ENCODE measurements at regions not wholly inside any gene's neighbourhood (a gene's known extent, or its start where the extent isn't known, plus 50 kb on each side); places are given as distances from the start of the nearest gene placed in this dataset.

DNA sequence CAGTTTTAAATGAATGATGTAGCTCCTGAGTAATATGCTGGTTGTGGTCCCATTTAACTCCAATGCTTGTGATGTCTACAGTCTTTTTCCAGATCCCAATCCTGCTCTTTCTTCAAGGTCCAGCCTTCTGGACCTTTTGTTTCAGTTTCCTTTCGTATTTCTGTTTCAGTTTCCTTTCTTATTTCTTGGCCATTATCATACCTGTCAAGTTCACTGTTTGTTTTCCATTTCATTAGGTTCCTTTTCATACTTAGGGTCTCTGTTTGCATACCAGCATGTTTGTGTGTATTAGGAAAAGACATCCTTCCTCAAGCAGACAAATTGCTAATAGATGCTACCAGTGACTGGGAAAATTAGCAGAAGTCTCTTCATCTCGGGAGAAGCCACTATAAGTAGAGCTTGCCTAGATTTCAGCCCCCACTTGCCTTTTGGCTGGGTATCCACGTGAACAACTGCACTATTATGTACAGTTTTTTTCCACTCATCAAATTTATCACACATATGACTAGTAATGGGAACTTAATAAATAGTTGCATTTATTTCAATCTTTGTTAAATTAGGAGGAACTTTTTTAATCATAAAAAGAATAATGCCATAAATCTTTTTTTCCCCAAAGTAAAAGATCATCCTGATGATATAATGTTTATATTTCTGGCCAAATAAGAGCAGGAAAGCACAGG is 583.4 kb downstream of the BCKDHB start:
- H4K20me1 ChIP-seq (ENCODE audit: insufficient read depth), result no peaks in the 10 kb centered on the region
- no peaks in the 10 kb centered on the region for H3F3A ChIP-seq (replicated peaks; ENCODE audit: insufficient read depth)
- TF ChIP-seq TCF12 (IDR thresholded peaks at IDR 0.05) (no peak), NFIC (IDR thresholded peaks at IDR 0.05; ENCODE audit: borderline replicate concordance) (no peak), CHD2 (IDR thresholded peaks at IDR 0.05; ENCODE audit: low read length, partially characterized antibody) (no peak), ELF1 (IDR thresholded peaks at IDR 0.05) (no peak), RFX5 (IDR thresholded peaks at IDR 0.05; ENCODE audit: low read length) (no peak), FOSL2 (IDR thresholded peaks at IDR 0.05; ENCODE audit: borderline replicate concordance, low read depth) (no peak), FOXJ3 (CRISPR knock-in tag; IDR thresholded peaks at IDR 0.05) (no peak), POLR2AphosphoS5 (IDR thresholded peaks at IDR 0.05; ENCODE audit: low read depth, low read length) (no peak), FOXM1 (IDR thresholded peaks at IDR 0.05; ENCODE audit: low read depth) (no peak)
- TF ChIP-seq, protein P1, sequence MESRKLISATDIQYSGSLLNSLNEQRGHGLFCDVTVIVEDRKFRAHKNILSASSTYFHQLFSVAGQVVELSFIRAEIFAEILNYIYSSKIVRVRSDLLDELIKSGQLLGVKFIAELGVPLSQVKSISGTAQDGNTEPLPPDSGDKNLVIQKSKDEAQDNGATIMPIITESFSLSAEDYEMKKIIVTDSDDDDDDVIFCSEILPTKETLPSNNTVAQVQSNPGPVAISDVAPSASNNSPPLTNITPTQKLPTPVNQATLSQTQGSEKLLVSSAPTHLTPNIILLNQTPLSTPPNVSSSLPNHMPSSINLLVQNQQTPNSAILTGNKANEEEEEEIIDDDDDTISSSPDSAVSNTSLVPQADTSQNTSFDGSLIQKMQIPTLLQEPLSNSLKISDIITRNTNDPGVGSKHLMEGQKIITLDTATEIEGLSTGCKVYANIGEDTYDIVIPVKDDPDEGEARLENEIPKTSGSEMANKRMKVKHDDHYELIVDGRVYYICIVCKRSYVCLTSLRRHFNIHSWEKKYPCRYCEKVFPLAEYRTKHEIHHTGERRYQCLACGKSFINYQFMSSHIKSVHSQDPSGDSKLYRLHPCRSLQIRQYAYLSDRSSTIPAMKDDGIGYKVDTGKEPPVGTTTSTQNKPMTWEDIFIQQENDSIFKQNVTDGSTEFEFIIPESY (IDR thresholded peaks at IDR 0.05; ENCODE audit: borderline replicate concordance, low read depth), result no peak
- TF ChIP-seq, protein P2, sequence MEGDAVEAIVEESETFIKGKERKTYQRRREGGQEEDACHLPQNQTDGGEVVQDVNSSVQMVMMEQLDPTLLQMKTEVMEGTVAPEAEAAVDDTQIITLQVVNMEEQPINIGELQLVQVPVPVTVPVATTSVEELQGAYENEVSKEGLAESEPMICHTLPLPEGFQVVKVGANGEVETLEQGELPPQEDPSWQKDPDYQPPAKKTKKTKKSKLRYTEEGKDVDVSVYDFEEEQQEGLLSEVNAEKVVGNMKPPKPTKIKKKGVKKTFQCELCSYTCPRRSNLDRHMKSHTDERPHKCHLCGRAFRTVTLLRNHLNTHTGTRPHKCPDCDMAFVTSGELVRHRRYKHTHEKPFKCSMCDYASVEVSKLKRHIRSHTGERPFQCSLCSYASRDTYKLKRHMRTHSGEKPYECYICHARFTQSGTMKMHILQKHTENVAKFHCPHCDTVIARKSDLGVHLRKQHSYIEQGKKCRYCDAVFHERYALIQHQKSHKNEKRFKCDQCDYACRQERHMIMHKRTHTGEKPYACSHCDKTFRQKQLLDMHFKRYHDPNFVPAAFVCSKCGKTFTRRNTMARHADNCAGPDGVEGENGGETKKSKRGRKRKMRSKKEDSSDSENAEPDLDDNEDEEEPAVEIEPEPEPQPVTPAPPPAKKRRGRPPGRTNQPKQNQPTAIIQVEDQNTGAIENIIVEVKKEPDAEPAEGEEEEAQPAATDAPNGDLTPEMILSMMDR (IDR thresholded peaks at IDR 0.05), result no peak
- TF ChIP-seq, protein P3, sequence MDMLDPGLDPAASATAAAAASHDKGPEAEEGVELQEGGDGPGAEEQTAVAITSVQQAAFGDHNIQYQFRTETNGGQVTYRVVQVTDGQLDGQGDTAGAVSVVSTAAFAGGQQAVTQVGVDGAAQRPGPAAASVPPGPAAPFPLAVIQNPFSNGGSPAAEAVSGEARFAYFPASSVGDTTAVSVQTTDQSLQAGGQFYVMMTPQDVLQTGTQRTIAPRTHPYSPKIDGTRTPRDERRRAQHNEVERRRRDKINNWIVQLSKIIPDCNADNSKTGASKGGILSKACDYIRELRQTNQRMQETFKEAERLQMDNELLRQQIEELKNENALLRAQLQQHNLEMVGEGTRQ (IDR thresholded peaks at IDR 0.05; ENCODE audit: borderline replicate concordance, low read depth, low read length), result no peak
- TF ChIP-seq, protein P4, sequence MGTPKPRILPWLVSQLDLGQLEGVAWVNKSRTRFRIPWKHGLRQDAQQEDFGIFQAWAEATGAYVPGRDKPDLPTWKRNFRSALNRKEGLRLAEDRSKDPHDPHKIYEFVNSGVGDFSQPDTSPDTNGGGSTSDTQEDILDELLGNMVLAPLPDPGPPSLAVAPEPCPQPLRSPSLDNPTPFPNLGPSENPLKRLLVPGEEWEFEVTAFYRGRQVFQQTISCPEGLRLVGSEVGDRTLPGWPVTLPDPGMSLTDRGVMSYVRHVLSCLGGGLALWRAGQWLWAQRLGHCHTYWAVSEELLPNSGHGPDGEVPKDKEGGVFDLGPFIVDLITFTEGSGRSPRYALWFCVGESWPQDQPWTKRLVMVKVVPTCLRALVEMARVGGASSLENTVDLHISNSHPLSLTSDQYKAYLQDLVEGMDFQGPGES (IDR thresholded peaks at IDR 0.05; ENCODE audit: low read depth, low read length), result no peak
- TF ChIP-seq, protein P5, sequence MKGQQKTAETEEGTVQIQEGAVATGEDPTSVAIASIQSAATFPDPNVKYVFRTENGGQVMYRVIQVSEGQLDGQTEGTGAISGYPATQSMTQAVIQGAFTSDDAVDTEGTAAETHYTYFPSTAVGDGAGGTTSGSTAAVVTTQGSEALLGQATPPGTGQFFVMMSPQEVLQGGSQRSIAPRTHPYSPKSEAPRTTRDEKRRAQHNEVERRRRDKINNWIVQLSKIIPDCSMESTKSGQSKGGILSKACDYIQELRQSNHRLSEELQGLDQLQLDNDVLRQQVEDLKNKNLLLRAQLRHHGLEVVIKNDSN (IDR thresholded peaks at IDR 0.05; ENCODE audit: borderline replicate concordance, low read depth), result no peak
- no peaks in the 10 kb centered on the region for H3K79me2 ChIP-seq (ENCODE audit: insufficient read depth)
- no peaks in the 10 kb centered on the region for H3K36me3 ChIP-seq (replicated peaks in 1 of 2; ENCODE audit: control insufficient read depth in 1 of 2, insufficient read depth in 2 of 2, low read length in 1 of 2)
- POLR2A ChIA-PET, result no interaction called here
- no peak for DNase-seq
- H3K9me2 ChIP-seq, result no peaks in the 10 kb centered on the region
- no peaks in the 10 kb centered on the region for H3K9me3 ChIP-seq
- no peak overlapping the region for H3K9ac ChIP-seq
- no peak overlapping the region for H3K27ac ChIP-seq (ENCODE audit: low read depth in 2 of 2, low read length in 1 of 2)
- WGBS (ENCODE audit: low lambda C conversion rate), result 76% methylated on average over 3 of the region's 3 CpGs
- CTCF ChIA-PET, result no interaction called here
- no peak overlapping the region for H3K4me2 ChIP-seq
- no peaks in the 10 kb centered on the region for H3K27me3 ChIP-seq (ENCODE audit: insufficient read depth)
- peak overlapping the region; percentile 5; the same call in 1 of the 2 replicates for H2AFZ ChIP-seq (ENCODE audit: low read depth)
- H3K4me3 ChIP-seq (ENCODE audit: low read depth in 2 of 2, low read length in 1 of 2), result no peak overlapping the region
- H3K4me1 ChIP-seq (ENCODE audit: control insufficient read depth in 1 of 2, insufficient read depth in 2 of 2, low read depth in 1 of 2, low read length in 1 of 2), result no peaks in the 10 kb centered on the region; a peak in 1 of 4 replicates
